ENCODE measurements at regions not wholly inside any gene's neighbourhood (a gene's known extent, or its start where the extent isn't known, plus 50 kb on each side); places are given as distances from the start of the nearest gene placed in this dataset.

GRCh38 chr4:17077105-17077504 is 178.7 kb upstream of the LDB2 start:
- no peak overlapping the region for H3K4me3 ChIP-seq

GRCh38 chr4:17072483-17072882 is 174.0 kb upstream of the LDB2 start:
- no peak overlapping the region for H3K27ac ChIP-seq
- no peaks in the 10 kb centered on the region for H3K36me3 ChIP-seq (replicated peaks in 1 of 2; ENCODE audit: insufficient read depth in 1 of 2, low read depth in 2 of 2)
- DNase-seq, result no peak
- H3K4me1 ChIP-seq, result no peaks in the 10 kb centered on the region
- H3K27me3 ChIP-seq, result no peaks in the 10 kb centered on the region
- TF ChIP-seq POLR2A (IDR thresholded peaks at IDR 0.05) (no peak), CTCF (IDR thresholded peaks at IDR 0.05) (no peak)
- WGBS, 2 donors, result 46% methylated on average over 3 of the region's 3 CpGs
- no peaks in the 10 kb centered on the region for H3K9me3 ChIP-seq
- intact Hi-C loops (cut with DNase I), result no loop called here
- ATAC-seq, result no peak
- H3K4me3 ChIP-seq, result no peak overlapping the region

More at GRCh38 chr4:17077105-17077504, 178.7 kb upstream of the LDB2 start:
- intact Hi-C loops (cut with DNase I), result no loop called here
- H3K27ac ChIP-seq, result no peak overlapping the region
- H3K9me3 ChIP-seq, result no peaks in the 10 kb centered on the region
- DNase-seq (no peak), ATAC-seq (no peak)
- no peaks in the 10 kb centered on the region for H3K36me3 ChIP-seq (replicated peaks in 1 of 2; ENCODE audit: insufficient read depth in 1 of 2, low read depth in 2 of 2)
- no peaks in the 10 kb centered on the region for H3K27me3 ChIP-seq
- 70 to 77% methylated on average over 5 of the region's 5 CpGs for whole genome bisulfite sequencing, 2 donors
- no peaks in the 10 kb centered on the region for H3K4me1 ChIP-seq
- no peak for TF ChIP-seq POLR2A (IDR thresholded peaks at IDR 0.05)
- TF ChIP-seq CTCF (IDR thresholded peaks at IDR 0.05), result no peak

GRCh38 chr4:17068891-17069290 is 170.4 kb upstream of the LDB2 start:
- TF ChIP-seq POLR2A (IDR thresholded peaks at IDR 0.05) (no peak), CTCF (IDR thresholded peaks at IDR 0.05) (no peak)
- no peak for DNase-seq
- Histone ChIP-seq H3K27me3 (no peaks in the 10 kb centered on the region), H3K4me1 (no peaks in the 10 kb centered on the region), H3K36me3 (replicated peaks in 1 of 2; ENCODE audit: insufficient read depth in 1 of 2, low read depth in 2 of 2) (no peaks in the 10 kb centered on the region), H3K4me3 (no peak overlapping the region), H3K9me3 (no peaks in the 10 kb centered on the region), H3K27ac (no peak overlapping the region)
- no peak for ATAC-seq
- WGBS, 2 donors, result 40 to 45% methylated on average over 4 of the region's 4 CpGs
- intact Hi-C loops (cut with DNase I), result no loop called here

GRCh38 chr4:17068392-17068791 is 169.9 kb upstream of the LDB2 start:
- ATAC-seq (no peak), DNase-seq (no peak)
- H3K4me1 ChIP-seq, result no peaks in the 10 kb centered on the region
- H3K36me3 ChIP-seq (replicated peaks in 1 of 2; ENCODE audit: insufficient read depth in 1 of 2, low read depth in 2 of 2), result no peaks in the 10 kb centered on the region
- H3K4me3 ChIP-seq, result no peak overlapping the region
- H3K27me3 ChIP-seq, result no peaks in the 10 kb centered on the region
- H3K27ac ChIP-seq, result no peak overlapping the region
- intact Hi-C loops (cut with DNase I), result no loop called here
- 49 to 55% methylated on average over 2 of the region's 2 CpGs for WGBS, 2 donors
- TF ChIP-seq CTCF (IDR thresholded peaks at IDR 0.05) (no peak), POLR2A (IDR thresholded peaks at IDR 0.05) (no peak)
- H3K9me3 ChIP-seq, result no peaks in the 10 kb centered on the region

GRCh38 chr4:17066972-17067371 is 168.5 kb upstream of the LDB2 start:
- no peaks in the 10 kb centered on the region for H3K36me3 ChIP-seq (replicated peaks in 1 of 2; ENCODE audit: insufficient read depth in 1 of 2, low read depth in 2 of 2)
- no peaks in the 10 kb centered on the region for H3K9me3 ChIP-seq
- no peak overlapping the region for H3K27ac ChIP-seq
- intact Hi-C loops (cut with DNase I), result no loop called here
- no peak overlapping the region for H3K4me3 ChIP-seq
- TF ChIP-seq CTCF (IDR thresholded peaks at IDR 0.05) (no peak), POLR2A (IDR thresholded peaks at IDR 0.05) (no peak)
- no peak for DNase-seq
- 55 to 63% methylated on average over 4 of the region's 4 CpGs for WGBS, 2 donors
- H3K4me1 ChIP-seq, result no peaks in the 10 kb centered on the region
- ATAC-seq, result no peak
- no peaks in the 10 kb centered on the region for H3K27me3 ChIP-seq

All from body of pancreas (tissue), 4 donors.